ENCODE measurements at regions not wholly inside any gene's neighbourhood (a gene's known extent, or its start where the extent isn't known, plus 50 kb on each side); places are given as distances from the start of the nearest gene placed in this dataset.

- no peak for DNase-seq (ENCODE audit: low spot score)
- POLR2A ChIA-PET = no interaction called here
- CTCF ChIA-PET = interaction anchor here (1.5 to 2.0 kb wide), 2 partner anchors 65 to 74 kb away, joined by 3 to 6 read pairs; no protein-coding TSS in a partner anchor
Measured at GRCh38 chr3:188975600-188976314, 196.0 kb upstream of the TPRG1 start.

GRCh38 chr3:188976407-188976806 is 195.4 kb upstream of the TPRG1 start:
- Mint-ChIP-seq H3K4me1 (peaks cover 9% of the 10 kb centered on the region), H3K36me3 (no peaks in the 10 kb centered on the region), H3K27ac (no peak overlapping the region), H3K9me3 (peaks cover 6% of the 10 kb centered on the region), H3K4me3 (no peak overlapping the region), H3K27me3 (ENCODE audit: low read depth) (no peaks in the 10 kb centered on the region)
- POLR2A ChIA-PET = no interaction called here
- no peak for TF ChIP-seq ETV6 (CRISPR knock-in tag; IDR thresholded peaks at IDR 0.05)
- TF ChIP-seq NFE2L1 (CRISPR knock-in tag; IDR thresholded peaks at IDR 0.05) = no peak
- TF ChIP-seq PRRX2 (CRISPR knock-in tag; IDR thresholded peaks at IDR 0.05) = no peak
- TF ChIP-seq NR2C2 (CRISPR knock-in tag; IDR thresholded peaks at IDR 0.05) = no peak
- DNase-seq (ENCODE audit: low spot score) = no peak
- ATAC-seq = no peak
- CTCF ChIA-PET = interaction anchor here (1.5 to 2.0 kb wide), 2 partner anchors 65 to 73 kb away, joined by 3 to 6 read pairs; no protein-coding TSS in a partner anchor

More at GRCh38 chr3:188975600-188976314, 196.0 kb upstream of the TPRG1 start:
- Mint-ChIP-seq H3K4me1 (peaks cover 9% of the 10 kb centered on the region), H3K4me3 (no peak overlapping the region), H3K27ac (no peak overlapping the region), H3K9me3 (peaks cover 8% of the 10 kb centered on the region), H3K36me3 (no peaks in the 10 kb centered on the region), H3K27me3 (ENCODE audit: low read depth) (no peaks in the 10 kb centered on the region)
- no peak for ATAC-seq
- TF ChIP-seq ZNF219 (CRISPR knock-in tag; IDR thresholded peaks at IDR 0.05; ENCODE audit: borderline replicate concordance) = no peak
- TF ChIP-seq, protein P1, sequence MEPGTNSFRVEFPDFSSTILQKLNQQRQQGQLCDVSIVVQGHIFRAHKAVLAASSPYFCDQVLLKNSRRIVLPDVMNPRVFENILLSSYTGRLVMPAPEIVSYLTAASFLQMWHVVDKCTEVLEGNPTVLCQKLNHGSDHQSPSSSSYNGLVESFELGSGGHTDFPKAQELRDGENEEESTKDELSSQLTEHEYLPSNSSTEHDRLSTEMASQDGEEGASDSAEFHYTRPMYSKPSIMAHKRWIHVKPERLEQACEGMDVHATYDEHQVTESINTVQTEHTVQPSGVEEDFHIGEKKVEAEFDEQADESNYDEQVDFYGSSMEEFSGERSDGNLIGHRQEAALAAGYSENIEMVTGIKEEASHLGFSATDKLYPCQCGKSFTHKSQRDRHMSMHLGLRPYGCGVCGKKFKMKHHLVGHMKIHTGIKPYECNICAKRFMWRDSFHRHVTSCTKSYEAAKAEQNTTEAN (CRISPR knock-in tag; IDR thresholded peaks at IDR 0.05) = no peak
- TF ChIP-seq, protein P2, sequence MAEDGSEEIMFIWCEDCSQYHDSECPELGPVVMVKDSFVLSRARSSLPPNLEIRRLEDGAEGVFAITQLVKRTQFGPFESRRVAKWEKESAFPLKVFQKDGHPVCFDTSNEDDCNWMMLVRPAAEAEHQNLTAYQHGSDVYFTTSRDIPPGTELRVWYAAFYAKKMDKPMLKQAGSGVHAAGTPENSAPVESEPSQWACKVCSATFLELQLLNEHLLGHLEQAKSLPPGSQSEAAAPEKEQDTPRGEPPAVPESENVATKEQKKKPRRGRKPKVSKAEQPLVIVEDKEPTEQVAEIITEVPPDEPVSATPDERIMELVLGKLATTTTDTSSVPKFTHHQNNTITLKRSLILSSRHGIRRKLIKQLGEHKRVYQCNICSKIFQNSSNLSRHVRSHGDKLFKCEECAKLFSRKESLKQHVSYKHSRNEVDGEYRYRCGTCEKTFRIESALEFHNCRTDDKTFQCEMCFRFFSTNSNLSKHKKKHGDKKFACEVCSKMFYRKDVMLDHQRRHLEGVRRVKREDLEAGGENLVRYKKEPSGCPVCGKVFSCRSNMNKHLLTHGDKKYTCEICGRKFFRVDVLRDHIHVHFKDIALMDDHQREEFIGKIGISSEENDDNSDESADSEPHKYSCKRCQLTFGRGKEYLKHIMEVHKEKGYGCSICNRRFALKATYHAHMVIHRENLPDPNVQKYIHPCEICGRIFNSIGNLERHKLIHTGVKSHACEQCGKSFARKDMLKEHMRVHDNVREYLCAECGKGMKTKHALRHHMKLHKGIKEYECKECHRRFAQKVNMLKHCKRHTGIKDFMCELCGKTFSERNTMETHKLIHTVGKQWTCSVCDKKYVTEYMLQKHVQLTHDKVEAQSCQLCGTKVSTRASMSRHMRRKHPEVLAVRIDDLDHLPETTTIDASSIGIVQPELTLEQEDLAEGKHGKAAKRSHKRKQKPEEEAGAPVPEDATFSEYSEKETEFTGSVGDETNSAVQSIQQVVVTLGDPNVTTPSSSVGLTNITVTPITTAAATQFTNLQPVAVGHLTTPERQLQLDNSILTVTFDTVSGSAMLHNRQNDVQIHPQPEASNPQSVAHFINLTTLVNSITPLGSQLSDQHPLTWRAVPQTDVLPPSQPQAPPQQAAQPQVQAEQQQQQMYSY (CRISPR knock-in tag; IDR thresholded peaks at IDR 0.05) = no peak
- TF ChIP-seq ZBTB21 (CRISPR knock-in tag; IDR thresholded peaks at IDR 0.05; ENCODE audit: borderline replicate concordance) = no peak
- no peak for TF ChIP-seq SMAD4 (CRISPR knock-in tag; IDR thresholded peaks at IDR 0.05)
- no peak for TF ChIP-seq HMGXB4 (CRISPR knock-in tag; IDR thresholded peaks at IDR 0.05)
- no peak for TF ChIP-seq SOX15 (CRISPR knock-in tag; IDR thresholded peaks at IDR 0.05)
- no peak for TF ChIP-seq KAT7 (CRISPR knock-in tag; IDR thresholded peaks at IDR 0.05; ENCODE audit: borderline replicate concordance)

- no peak overlapping the region for H3K27ac Mint-ChIP-seq
- no peak for TF ChIP-seq PRRX2 (CRISPR knock-in tag; IDR thresholded peaks at IDR 0.05)
- no peak for TF ChIP-seq ZNF317 (CRISPR knock-in tag; IDR thresholded peaks at IDR 0.05; ENCODE audit: borderline replicate concordance, low read depth)
- TF ChIP-seq, protein P3, sequence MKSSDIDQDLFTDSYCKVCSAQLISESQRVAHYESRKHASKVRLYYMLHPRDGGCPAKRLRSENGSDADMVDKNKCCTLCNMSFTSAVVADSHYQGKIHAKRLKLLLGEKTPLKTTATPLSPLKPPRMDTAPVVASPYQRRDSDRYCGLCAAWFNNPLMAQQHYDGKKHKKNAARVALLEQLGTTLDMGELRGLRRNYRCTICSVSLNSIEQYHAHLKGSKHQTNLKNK (CRISPR knock-in tag; IDR thresholded peaks at IDR 0.05) = no peak
- TF ChIP-seq SMAD4 (CRISPR knock-in tag; IDR thresholded peaks at IDR 0.05) = no peak
- TF ChIP-seq, protein P4, sequence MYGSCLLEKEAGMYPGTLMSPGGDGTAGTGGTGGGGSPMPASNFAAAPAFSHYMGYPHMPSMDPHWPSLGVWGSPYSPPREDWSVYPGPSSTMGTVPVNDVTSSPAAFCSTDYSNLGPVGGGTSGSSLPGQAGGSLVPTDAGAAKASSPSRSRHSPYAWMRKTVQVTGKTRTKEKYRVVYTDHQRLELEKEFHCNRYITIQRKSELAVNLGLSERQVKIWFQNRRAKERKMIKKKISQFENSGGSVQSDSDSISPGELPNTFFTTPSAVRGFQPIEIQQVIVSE (CRISPR knock-in tag; IDR thresholded peaks at IDR 0.05; ENCODE audit: borderline replicate concordance) = no peak
- TF ChIP-seq RELA (CRISPR knock-in tag; IDR thresholded peaks at IDR 0.05; ENCODE audit: borderline replicate concordance) = no peak
- no peak for TF ChIP-seq FOXK1 (CRISPR knock-in tag; IDR thresholded peaks at IDR 0.05)
- no peak for TF ChIP-seq ZNF425 (CRISPR knock-in tag; conservative IDR thresholded peaks at IDR 0.05)
- TF ChIP-seq HMGA2 (CRISPR knock-in tag; IDR thresholded peaks at IDR 0.05) = no peak
- TF ChIP-seq ZNF416 (CRISPR knock-in tag; IDR thresholded peaks at IDR 0.05) = no peak
- no peak for TF ChIP-seq MYBL2 (CRISPR knock-in tag; IDR thresholded peaks at IDR 0.05)
- no peak overlapping the region for H3K4me3 Mint-ChIP-seq
- no peaks in the 10 kb centered on the region for H3K36me3 Mint-ChIP-seq
- ChIA-PET CTCF (interaction anchor here (1.5 kb wide), 1 partner anchor 63 kb away, joined by 3 read pairs; no protein-coding TSS in a partner anchor), POLR2A (no interaction called here)
- ATAC-seq (no peak), DNase-seq (ENCODE audit: low spot score) (no peak)
- H3K27me3 Mint-ChIP-seq (ENCODE audit: low read depth) = no peaks in the 10 kb centered on the region
- no peaks in the 10 kb centered on the region for H3K9me3 Mint-ChIP-seq
- peaks cover 9% of the 10 kb centered on the region for H3K4me1 Mint-ChIP-seq
Measured at GRCh38 chr3:188978421-188979171, 193.2 kb upstream of the TPRG1 start.

Measured in WTC11 (cell line).